Mucosa of rectum (tissue), 2 donors: ENCODE measurements at regions not wholly inside any gene's neighbourhood (a gene's known extent, or its start where the extent isn't known, plus 50 kb on each side); places are given as distances from the start of the nearest gene placed in this dataset.
"Not testable (repeated sequence)": the region's sequence is repeated elsewhere in the genome, so short reads cannot be mapped to it uniquely, and the experiment has no call there.

ENCODE experiments used
- H3K27ac ChIP-seq, 2 donors: one replicate each; pipeline ENCODE4 v1.7.0; 2013; ENCODE audit warnings: inconsistent platforms in 2 of 2, low read depth in 2 of 2, low read length in 2 of 2
- H3K27me3 ChIP-seq, 2 donors: one replicate each; pipeline ENCODE4 v1.7.0; 2013; ENCODE audit warnings: low read length in 2 of 2; ENCODE audit not compliant: control insufficient read depth in 2 of 2, insufficient read depth in 2 of 2
- H3K36me3 ChIP-seq, 2 donors: one replicate each; pipeline ENCODE4 v1.7.0; 2013; ENCODE audit warnings: low read length in 2 of 2; ENCODE audit not compliant: control insufficient read depth in 2 of 2, insufficient read depth in 2 of 2
- H3K4me1 ChIP-seq, 2 donors: one replicate each; pipeline ENCODE4 v1.7.0; 2013; ENCODE audit warnings: low read length in 2 of 2, mild to moderate bottlenecking in 1 of 2; ENCODE audit not compliant: control insufficient read depth in 2 of 2, insufficient read depth in 2 of 2
- H3K4me3 ChIP-seq, 2 donors: one replicate each; pipeline ENCODE4 v1.7.0; 2013; ENCODE audit warnings: low read length in 2 of 2
- H3K9ac ChIP-seq, 2 donors: one replicate each; pipeline ENCODE4 v1.7.0; 2013; ENCODE audit warnings: low read length in 2 of 2, low read depth in 1 of 2, mild to moderate bottlenecking in 1 of 2
- H3K9me3 ChIP-seq, 2 donors: one replicate each; pipeline ENCODE4 v1.7.0; 2013; ENCODE audit warnings: low read length in 2 of 2; ENCODE audit not compliant: control insufficient read depth in 2 of 2
- donor health status: healthy.
- donor health status: Normal muscosa, but diverticular disease.

- H3K36me3 ChIP-seq, H3K9ac ChIP-seq, H3K4me3 ChIP-seq: not testable (repeated sequence)
Measured at GRCh38 chr16:88176184-88176583, 206.6 kb upstream of the ZNF469 start.

GRCh38 chr16:88176591-88177180 lies 206.1 kb upstream of the ZNF469 start:
- not testable (repeated sequence) for H3K27me3 ChIP-seq, H3K9ac ChIP-seq, H3K9me3 ChIP-seq, H3K4me1 ChIP-seq, H3K4me3 ChIP-seq, H3K27ac ChIP-seq, H3K36me3 ChIP-seq

More at GRCh38 chr16:88176184-88176583, 206.6 kb upstream of the ZNF469 start:
- not testable (repeated sequence) for H3K9me3 ChIP-seq, H3K27me3 ChIP-seq, H3K27ac ChIP-seq, H3K4me1 ChIP-seq

GRCh38 chr16:88178251-88178650 lies 204.5 kb upstream of the ZNF469 start:
- H3K27ac ChIP-seq, H3K4me1 ChIP-seq, H3K36me3 ChIP-seq, H3K4me3 ChIP-seq, H3K9me3 ChIP-seq, H3K9ac ChIP-seq, H3K27me3 ChIP-seq: not testable (repeated sequence)

- H3K9ac ChIP-seq, H3K4me3 ChIP-seq, H3K4me1 ChIP-seq, H3K9me3 ChIP-seq, H3K27ac ChIP-seq, H3K27me3 ChIP-seq, H3K36me3 ChIP-seq: not testable (repeated sequence)
Measured at GRCh38 chr16:88178896-88179295, 203.9 kb upstream of the ZNF469 start.

- H3K4me3 ChIP-seq, H3K27me3 ChIP-seq, H3K9ac ChIP-seq, H3K36me3 ChIP-seq, H3K4me1 ChIP-seq, H3K9me3 ChIP-seq, H3K27ac ChIP-seq: not testable (repeated sequence)
Measured at GRCh38 chr16:88182967-88183881, 199.5 kb upstream of the ZNF469 start.

- H3K9me3 ChIP-seq, H3K4me1 ChIP-seq, H3K27me3 ChIP-seq, H3K9ac ChIP-seq, H3K36me3 ChIP-seq, H3K4me3 ChIP-seq, H3K27ac ChIP-seq: not testable (repeated sequence)
Measured at GRCh38 chr16:88184053-88184452, 198.7 kb upstream of the ZNF469 start.

GRCh38 chr16:88184566-88185355 lies 198.0 kb upstream of the ZNF469 start:
- H3K4me1 ChIP-seq, H3K4me3 ChIP-seq, H3K9ac ChIP-seq: not testable (repeated sequence)

GRCh38 chr16:88185406-88185805 lies 197.4 kb upstream of the ZNF469 start:
- not testable (repeated sequence) for H3K36me3 ChIP-seq, H3K4me1 ChIP-seq, H3K4me3 ChIP-seq, H3K27ac ChIP-seq, H3K27me3 ChIP-seq, H3K9ac ChIP-seq, H3K9me3 ChIP-seq

More at GRCh38 chr16:88184566-88185355, 198.0 kb upstream of the ZNF469 start:
- H3K27me3 ChIP-seq, H3K9me3 ChIP-seq, H3K27ac ChIP-seq, H3K36me3 ChIP-seq: not testable (repeated sequence)

- H3K9ac ChIP-seq, H3K4me1 ChIP-seq, H3K27ac ChIP-seq, H3K9me3 ChIP-seq, H3K36me3 ChIP-seq, H3K4me3 ChIP-seq, H3K27me3 ChIP-seq: not testable (repeated sequence)
Measured at GRCh38 chr16:88185976-88186888, 196.5 kb upstream of the ZNF469 start.
